H1 (cell line): ENCODE measurements at regions not wholly inside any gene's neighbourhood (a gene's known extent, or its start where the extent isn't known, plus 50 kb on each side); places are given as distances from the start of the nearest gene placed in this dataset.

Experiments
- CTCF ChIA-PET: fragments of 300-600 bp; sonication (Branson Sonifier 250); formaldehyde crosslinking; loops from one replicate; lab custom pipeline; 2021; ENCODE audit not compliant: partially characterized antibody; lab: Charles Lee
- POLR2A ChIA-PET: fragments of 300-600 bp; sonication (Branson Sonifier 250); formaldehyde crosslinking; loops from one replicate; lab custom pipeline; 2021; ENCODE audit warnings: inconsistent platforms; ENCODE audit not compliant: partially characterized antibody; lab: Charles Lee
- DNase-seq, 2 experiments: peaks; one replicate each; pipeline versions ENCODE4 v3.0.0 to v3.0.0-alpha.2; 2010 to 2022; ENCODE audit warnings: low spot score in 2 of 2, low read depth in 1 of 2, mixed read lengths in 1 of 2
- FAIRE-seq: peaks from 2 replicates; lab custom pipeline; 2011; peaks lifted over from hg19 to GRCh38; lab: Jason Lieb, UNC
- H2AFZ ChIP-seq: 2 replicates; pipeline ENCODE4 v1.8.1; 2012; ENCODE audit warnings: low read length, inconsistent platforms
- H2AK5ac ChIP-seq: 2 replicates; pipeline ENCODE4 v1.6.1; 2013; ENCODE audit warnings: low read depth, low read length
- H2BK120ac ChIP-seq: replicated peaks from 2 replicates; pipeline ENCODE3; 2013; ENCODE audit warnings: low read depth, low read length, inconsistent platforms
- H2BK12ac ChIP-seq: 2 replicates; pipeline ENCODE4 v1.6.1; 2013; ENCODE audit warnings: low read depth, low read length
- H2BK15ac ChIP-seq: 2 replicates; pipeline ENCODE4 v1.6.1; 2013; ENCODE audit warnings: low read length
- H2BK20ac ChIP-seq: 2 replicates; pipeline ENCODE4 v1.6.1; 2013; ENCODE audit warnings: low read length
- H2BK5ac ChIP-seq: 2 replicates; pipeline ENCODE4 v1.6.1; 2013; ENCODE audit warnings: low read depth, low read length
- H3K14ac ChIP-seq: 2 replicates; pipeline ENCODE4 v1.6.1; 2013; ENCODE audit warnings: inconsistent platforms; ENCODE audit not compliant: insufficient read length
- H3K18ac ChIP-seq: 2 replicates; pipeline ENCODE4 v1.6.1; 2013; ENCODE audit warnings: low read length; ENCODE audit errors: extremely low read depth
- H3K23ac ChIP-seq: 2 replicates; pipeline ENCODE4 v1.6.1; 2013; ENCODE audit warnings: inconsistent platforms; ENCODE audit not compliant: insufficient read length
- H3K23me2 ChIP-seq: 2 replicates; pipeline ENCODE4 v1.6.1; 2013; ENCODE audit warnings: low read depth, low read length
- H3K27ac ChIP-seq: 2 replicates; pipeline ENCODE4 v1.6.1; 2011; ENCODE audit warnings: low read depth, low read length, inconsistent platforms
- H3K27me3 ChIP-seq, 4 experiments: replicated peaks in 1 of 4; 1 replicate in 1 of 4; 2 replicates in 3 of 4; pipeline versions ENCODE4 v1.6.1 to v1.8.1; 2011 to 2013; ENCODE audit warnings: low read length in 3 of 4, mild to moderate bottlenecking in 3 of 4, inconsistent platforms in 2 of 4, mixed read lengths in 2 of 4, moderate library complexity in 1 of 4; ENCODE audit not compliant: control insufficient read depth in 3 of 4, insufficient read depth in 3 of 4; ENCODE audit errors: extremely low read depth in 1 of 4
- H3K36me3 ChIP-seq, 4 experiments: 2 replicates each; pipeline versions ENCODE4 v1.6.1 to v1.8.1; 2011 to 2013; ENCODE audit warnings: mild to moderate bottlenecking in 4 of 4, low read length in 3 of 4, moderate library complexity in 2 of 4, control low read depth in 1 of 4, inconsistent platforms in 1 of 4; ENCODE audit not compliant: insufficient read depth in 4 of 4, control insufficient read depth in 2 of 4
- H3K4ac ChIP-seq: replicated peaks from 2 replicates; pipeline ENCODE3; 2013; ENCODE audit warnings: low read length, low read depth, mixed read lengths, inconsistent platforms; ENCODE audit not compliant: insufficient read length
- H3K4me1 ChIP-seq, 4 experiments: replicated peaks in 1 of 4; 1 replicate in 1 of 4; 2 replicates in 3 of 4; pipeline versions ENCODE4 v1.6.1 to v1.8.1; 2011 to 2013; ENCODE audit warnings: low read length in 3 of 4, inconsistent platforms in 2 of 4, mixed read lengths in 1 of 4; ENCODE audit not compliant: insufficient read depth in 4 of 4, control insufficient read depth in 3 of 4
- H3K4me2 ChIP-seq, 2 experiments: 2 replicates each; pipeline versions ENCODE4 v1.6.1 to v1.8.1; 2011 to 2013; ENCODE audit warnings: low read depth in 2 of 2, low read length in 2 of 2, control low read depth in 1 of 2, inconsistent platforms in 1 of 2, mild to moderate bottlenecking in 1 of 2; ENCODE audit not compliant: insufficient read depth in 1 of 2
- H3K4me3 ChIP-seq, 4 experiments: fragments of 200-600, 300-600 bp in 1 of 4; sonication (generic), shearing (Covaris generic), sonication (Bioruptor Twin) in 1 of 4; 2 replicates each; pipeline versions ENCODE4 v1.5.1 to v1.8.1; 2011 to 2016; ENCODE audit warnings: low read length in 4 of 4, low read depth in 3 of 4, control low read depth in 2 of 4, inconsistent platforms in 2 of 4, mild to moderate bottlenecking in 2 of 4, mixed read lengths in 1 of 4, moderate library complexity in 1 of 4; ENCODE audit not compliant: insufficient read depth in 2 of 4; ENCODE audit errors: extremely low read depth in 1 of 4
- H3K56ac ChIP-seq: replicated peaks from 2 replicates; pipeline ENCODE3; 2013; ENCODE audit warnings: low read depth, mild to moderate bottlenecking, mixed read lengths, low read length, inconsistent platforms; ENCODE audit not compliant: insufficient read length
- H3K79me1 ChIP-seq: 2 replicates; pipeline ENCODE4 v1.6.1; 2013; ENCODE audit warnings: low read depth, low read length, control low read depth
- H3K79me2 ChIP-seq, 2 experiments: 2 replicates each; pipeline versions ENCODE4 v1.6.1 to v1.8.1; 2012 to 2013; ENCODE audit warnings: low read length in 2 of 2, mild to moderate bottlenecking in 2 of 2, inconsistent platforms in 1 of 2; ENCODE audit not compliant: insufficient read depth in 2 of 2, control insufficient read depth in 1 of 2
- H3K9ac ChIP-seq, 4 experiments: replicated peaks in 1 of 4; 1 replicate in 1 of 4; 2 replicates in 3 of 4; pipeline versions ENCODE4 v1.6.1 to v1.8.1; 2011 to 2013; ENCODE audit warnings: low read depth in 3 of 4, low read length in 3 of 4, control low read depth in 2 of 4, mild to moderate bottlenecking in 2 of 4, moderate library complexity in 2 of 4, inconsistent platforms in 1 of 4; ENCODE audit errors: extremely low read depth in 1 of 4
- H3K9me3 ChIP-seq, 2 experiments: 2 replicates each; pipeline versions ENCODE4 v1.6.1 to v1.8.1; 2012 to 2013; ENCODE audit warnings: mild to moderate bottlenecking in 2 of 2, moderate library complexity in 2 of 2, control low read depth in 1 of 2, inconsistent platforms in 1 of 2, low read depth in 1 of 2, low read length in 1 of 2, mixed read lengths in 1 of 2; ENCODE audit not compliant: insufficient read depth in 2 of 2
- H4K20me1 ChIP-seq, 2 experiments: replicated peaks in 1 of 2; 2 replicates each; pipeline versions ENCODE3 to v1.8.1; 2011 to 2013; ENCODE audit warnings: inconsistent platforms in 2 of 2, low read length in 2 of 2, mild to moderate bottlenecking in 1 of 2; ENCODE audit not compliant: insufficient read depth in 2 of 2, control insufficient read depth in 1 of 2
- H4K5ac ChIP-seq: 2 replicates; pipeline ENCODE4 v1.6.1; 2013; ENCODE audit warnings: low read length, low read depth, mixed read lengths, inconsistent platforms; ENCODE audit not compliant: insufficient read length
- H4K8ac ChIP-seq: 2 replicates; pipeline ENCODE4 v1.8.0; 2013; ENCODE audit warnings: mild to moderate bottlenecking, moderate library complexity, low read length, inconsistent platforms; ENCODE audit not compliant: insufficient read depth; ENCODE audit errors: extremely low read depth
- H4K91ac ChIP-seq: replicated peaks from 2 replicates; pipeline ENCODE3; 2013; ENCODE audit warnings: low read length, mixed read lengths, inconsistent platforms; ENCODE audit not compliant: insufficient read length
- ASH2L ChIP-seq: fragments of 200-600, 300-600 bp; sonication (generic); IDR thresholded peaks from one replicate; pipeline ENCODE4 v1.7.1; 2017; ENCODE audit warnings: low read length
- BCL11A ChIP-seq, 2 experiments: IDR thresholded peaks; one replicate each; pipeline ENCODE4 v1.6.1; 2011; ENCODE audit warnings: low read depth in 2 of 2, low read length in 2 of 2, mild to moderate bottlenecking in 2 of 2
- CBX5 ChIP-seq: fragments of 300-800, 300-1000 bp; sonication (generic); IDR thresholded peaks from 2 replicates; pipeline ENCODE4 v1.7.1; 2016; ENCODE audit warnings: antibody characterized with exemption, low read length, low read depth
- CBX8 ChIP-seq: fragments of 300-800, 300-1000 bp; sonication (generic); IDR thresholded peaks from 2 replicates; pipeline ENCODE4 v1.7.1; 2016; ENCODE audit warnings: low read depth, low read length, borderline replicate concordance
- CTBP2 ChIP-seq: IDR thresholded peaks from 2 replicates; pipeline ENCODE4 v1.7.0; 2011; ENCODE audit warnings: borderline replicate concordance, mild to moderate bottlenecking, moderate library complexity, mixed read lengths, low read length; ENCODE audit not compliant: insufficient read depth, insufficient read length
- GABPA ChIP-seq: IDR thresholded peaks from 2 replicates; pipeline ENCODE4 v1.6.1; 2011; ENCODE audit warnings: mild to moderate bottlenecking, low read length, moderate library complexity, borderline replicate concordance; ENCODE audit not compliant: insufficient read depth
- GTF2F1 ChIP-seq: IDR thresholded peaks from 2 replicates; pipeline ENCODE4 v1.6.1; 2012; ENCODE audit warnings: low read depth, low read length, improper control_type of control experiment, borderline replicate concordance
- JUND ChIP-seq: IDR thresholded peaks from 2 replicates; pipeline ENCODE4 v1.6.1; 2011; ENCODE audit warnings: mild to moderate bottlenecking, improper control_type of control experiment, low read length
- KDM4A ChIP-seq: IDR thresholded peaks from one replicate; pipeline ENCODE4 v1.7.1; 2012; ENCODE audit warnings: low read depth, mild to moderate bottlenecking, moderate library complexity, low read length, inconsistent platforms; ENCODE audit not compliant: severe bottlenecking
- SP4 ChIP-seq: IDR thresholded peaks from 2 replicates; pipeline ENCODE4 v1.6.1; 2012; ENCODE audit warnings: low read length, inconsistent platforms
- TAF1 ChIP-seq: IDR thresholded peaks from 2 replicates; pipeline ENCODE4 v1.6.1; 2011; ENCODE audit warnings: mild to moderate bottlenecking, low read depth, low read length
- TBP ChIP-seq: IDR thresholded peaks from 2 replicates; pipeline ENCODE4 v1.6.1; 2011; ENCODE audit warnings: low read depth, low read length, improper control_type of control experiment
- TEAD4 ChIP-seq: IDR thresholded peaks from 2 replicates; pipeline ENCODE4 v1.6.1; 2012; ENCODE audit warnings: low read depth, low read length, inconsistent platforms, mixed read lengths
- WGBS, 2 experiments: shearing (Covaris generic) in 1 of 2; methylation state at CpG; one replicate each; pipeline versions ENCODE4 v1.1.6 to v1.1.7; 2013 to 2015; ENCODE audit warnings: low lambda C conversion rate in 2 of 2, mixed read lengths in 2 of 2, inconsistent platforms in 1 of 2, low coverage in 1 of 2, missing lambda C conversion rate in 1 of 2; ENCODE audit not compliant: insufficient replicate concordance in 2 of 2, insufficient coverage in 1 of 2, insufficient read length in 1 of 2; ENCODE audit errors: extremely low coverage in 1 of 2, missing lambda C conversion rate in 1 of 2; 5-methylcytosine and 5-hydroxymethylcytosine counted together
- TF ChIP-seq, protein P1 (sequence below): IDR thresholded peaks from 2 replicates; pipeline ENCODE4 v1.6.1; 2012; ENCODE audit warnings: low read length, inconsistent platforms

DNA sequence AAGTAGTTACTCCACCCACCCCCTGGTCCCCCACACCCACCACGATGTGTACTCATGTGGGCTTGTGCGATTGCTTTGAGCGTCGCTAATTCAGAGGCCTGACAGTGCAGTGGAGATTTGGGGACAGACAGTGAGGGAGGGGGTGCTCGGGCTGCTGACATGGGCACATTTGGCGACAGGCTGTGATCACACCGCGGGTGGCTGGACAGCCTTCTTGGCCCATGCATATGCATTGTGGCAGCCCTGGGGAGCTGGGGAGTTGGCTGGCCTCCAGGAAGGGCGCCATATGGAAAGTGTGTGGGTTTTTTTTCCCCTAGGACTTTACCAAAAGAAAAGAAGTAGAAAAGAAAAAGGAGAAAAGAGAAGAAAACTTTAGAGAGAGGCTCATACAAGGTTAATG is 275.5 kb upstream of the N4BP1 start:
- Histone ChIP-seq H2BK15ac (no peak overlapping the region), H3K9me3 (no peaks in the 10 kb centered on the region), H3K18ac (no peak overlapping the region), H2AK5ac (no peak overlapping the region), H2BK20ac (no peak overlapping the region), H3K36me3 (no peaks in the 10 kb centered on the region), H4K8ac (no peak overlapping the region), H3K23me2 (no peaks in the 10 kb centered on the region), H3K14ac (no peak overlapping the region), H2AFZ (no peak overlapping the region), H3K23ac (no peak overlapping the region), H3K27ac (no peak overlapping the region), H3K79me1 (no peaks in the 10 kb centered on the region), H3K4me2 (no peak overlapping the region), H4K20me1 (no peaks in the 10 kb centered on the region), H3K79me2 (no peaks in the 10 kb centered on the region), H3K56ac (no peak overlapping the region), H3K9ac (no peak overlapping the region), H3K4me1 (no peaks in the 10 kb centered on the region), H2BK12ac (no peak overlapping the region), H2BK120ac (no peak overlapping the region), H4K91ac (no peak overlapping the region), H3K27me3 (no peaks in the 10 kb centered on the region), H3K4me3 (no peak overlapping the region), H2BK5ac (no peak overlapping the region), H3K4ac (no peak overlapping the region), H4K5ac (no peak overlapping the region)
- ChIA-PET POLR2A (interaction anchor here (1.4 kb wide), 1 partner anchor 9 kb away, joined by 4 read pairs; no protein-coding TSS in a partner anchor), CTCF (interaction anchor here (0.8 kb wide), 1 partner anchor 9 kb away, joined by 3 read pairs; no protein-coding TSS in a partner anchor)
- 85% methylated on average over 8 of the region's 9 CpGs; no CpG with 5 or more reads in 1 of the 2 experiments for WGBS, 2 experiments
- DNase-seq (no peak), FAIRE-seq (no peak)
- no peak for TF ChIP-seq GABPA
- TF ChIP-seq, protein P1, sequence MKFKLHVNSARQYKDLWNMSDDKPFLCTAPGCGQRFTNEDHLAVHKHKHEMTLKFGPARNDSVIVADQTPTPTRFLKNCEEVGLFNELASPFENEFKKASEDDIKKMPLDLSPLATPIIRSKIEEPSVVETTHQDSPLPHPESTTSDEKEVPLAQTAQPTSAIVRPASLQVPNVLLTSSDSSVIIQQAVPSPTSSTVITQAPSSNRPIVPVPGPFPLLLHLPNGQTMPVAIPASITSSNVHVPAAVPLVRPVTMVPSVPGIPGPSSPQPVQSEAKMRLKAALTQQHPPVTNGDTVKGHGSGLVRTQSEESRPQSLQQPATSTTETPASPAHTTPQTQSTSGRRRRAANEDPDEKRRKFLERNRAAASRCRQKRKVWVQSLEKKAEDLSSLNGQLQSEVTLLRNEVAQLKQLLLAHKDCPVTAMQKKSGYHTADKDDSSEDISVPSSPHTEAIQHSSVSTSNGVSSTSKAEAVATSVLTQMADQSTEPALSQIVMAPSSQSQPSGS, result no peak
- no peak for TF ChIP-seq BCL11A (IDR thresholded peaks at IDR 0.05; ENCODE audit: low read depth in 2 of 2, low read length in 2 of 2)
- no peak for TF ChIP-seq CBX8
- TF ChIP-seq TBP, result no peak
- TF ChIP-seq GTF2F1, result no peak
- no peak for TF ChIP-seq TAF1
- no peak for TF ChIP-seq JUND
- no peak for TF ChIP-seq ASH2L
- no peak for TF ChIP-seq KDM4A
- no peak for TF ChIP-seq TEAD4
- TF ChIP-seq SP4, result no peak
- no peak for TF ChIP-seq CTBP2
- TF ChIP-seq CBX5, result no peak
